Activated CD4-positive, alpha-beta T cell treated with anti-CD3 and anti-CD28 coated beads, Interleukin-2, amount 10 ng/mL, durations not matched to agents 7 days and 5 days (primary cell): ENCODE measurements at regions not wholly inside any gene's neighbourhood (a gene's known extent, or its start where the extent isn't known, plus 50 kb on each side); places are given as distances from the start of the nearest gene placed in this dataset.
"Not testable (repeated sequence)": the region's sequence is repeated elsewhere in the genome, so short reads cannot be mapped to it uniquely, and the experiment has no call there.

Source experiments
- CTCF ChIA-PET: fragments of 350-600 bp; sonication (Branson Sonifier 250); formaldehyde crosslinking; loops from one replicate; lab custom pipeline; 2021; ENCODE audit warnings: antibody characterized with exemption; lab: Charles Lee
- POLR2A ChIA-PET: fragments of 350-600 bp; sonication (Branson Sonifier 250); formaldehyde crosslinking; loops from one replicate; lab custom pipeline; 2021; ENCODE audit warnings: antibody characterized with exemption; lab: Charles Lee
- DNase-seq: peaks from one replicate; pipeline ENCODE4 v3.0.0-alpha.2; 2020
- H3K27ac Mint-ChIP-seq: one replicate; pipeline ENCODE4 v1.8.0; 2021; ENCODE audit warnings: mild to moderate bottlenecking, moderate library complexity, mixed read lengths
- H3K27me3 Mint-ChIP-seq: one replicate; pipeline ENCODE4 v1.8.0; 2021; ENCODE audit warnings: mixed read lengths
- H3K36me3 Mint-ChIP-seq: one replicate; pipeline ENCODE4 v1.8.0; 2021; ENCODE audit warnings: low read depth, mixed read lengths
- H3K4me1 Mint-ChIP-seq: one replicate; pipeline ENCODE4 v1.8.0; 2021; ENCODE audit warnings: mixed read lengths
- H3K4me3 Mint-ChIP-seq: one replicate; pipeline ENCODE4 v1.8.0; 2021; ENCODE audit warnings: mild to moderate bottlenecking, moderate library complexity, mixed read lengths
- H3K9me3 Mint-ChIP-seq: one replicate; pipeline ENCODE4 v1.8.0; 2021; ENCODE audit warnings: mixed read lengths

- H3K4me1 Mint-ChIP-seq = no peaks in the 10 kb centered on the region
- H3K36me3 Mint-ChIP-seq = no peaks in the 10 kb centered on the region
- H3K4me3 Mint-ChIP-seq = no peak overlapping the region
- no peaks in the 10 kb centered on the region for H3K27me3 Mint-ChIP-seq
- no peak overlapping the region for H3K27ac Mint-ChIP-seq
- ChIA-PET POLR2A (no interaction called here), CTCF (no interaction called here)
- no peak for DNase-seq
- H3K9me3 Mint-ChIP-seq = peaks cover 5% of the 10 kb centered on the region
Observed at GRCh38 chr5:6096101-6096500, 282.2 kb downstream of the MED10 start.

GRCh38 chr5:6094180-6094579 is 284.2 kb downstream of the MED10 start:
- DNase-seq, H3K9me3 Mint-ChIP-seq, POLR2A ChIA-PET, H3K4me1 Mint-ChIP-seq, H3K27ac Mint-ChIP-seq, H3K27me3 Mint-ChIP-seq, H3K4me3 Mint-ChIP-seq, CTCF ChIA-PET, H3K36me3 Mint-ChIP-seq: not testable (repeated sequence)

- Mint-ChIP-seq H3K27ac (no peak overlapping the region), H3K27me3 (no peaks in the 10 kb centered on the region), H3K4me3 (no peak overlapping the region), H3K4me1 (no peaks in the 10 kb centered on the region), H3K9me3 (peaks cover 3% of the 10 kb centered on the region), H3K36me3 (no peaks in the 10 kb centered on the region)
- ChIA-PET POLR2A (no interaction called here), CTCF (interaction anchor here (0.6 kb wide), 1 partner anchor 1195 kb away, joined by 3 read pairs; no protein-coding TSS in a partner anchor)
- DNase-seq = no peak
Observed at GRCh38 chr5:6090838-6091237, 287.5 kb downstream of the MED10 start.

- no peak for DNase-seq
- no peaks in the 10 kb centered on the region for H3K36me3 Mint-ChIP-seq
- H3K4me3 Mint-ChIP-seq = no peak overlapping the region
- CTCF ChIA-PET = interaction anchor here (0.6 kb wide), 2 partner anchors 947 to 1194 kb away, joined by 3 read pairs; no protein-coding TSS in a partner anchor
- POLR2A ChIA-PET = no interaction called here
- no peak overlapping the region for H3K27ac Mint-ChIP-seq
- no peaks in the 10 kb centered on the region for H3K27me3 Mint-ChIP-seq
- H3K9me3 Mint-ChIP-seq = peaks cover 3% of the 10 kb centered on the region
- H3K4me1 Mint-ChIP-seq = no peaks in the 10 kb centered on the region
Observed at GRCh38 chr5:6090079-6090654, 288.2 kb downstream of the MED10 start.

GRCh38 chr5:6088706-6089105 is 289.6 kb downstream of the MED10 start:
- no peak overlapping the region for H3K27ac Mint-ChIP-seq
- ChIA-PET CTCF (no interaction called here), POLR2A (no interaction called here)
- DNase-seq = no peak
- H3K4me3 Mint-ChIP-seq = no peak overlapping the region
- H3K36me3 Mint-ChIP-seq = no peaks in the 10 kb centered on the region
- no peaks in the 10 kb centered on the region for H3K4me1 Mint-ChIP-seq
- H3K27me3 Mint-ChIP-seq = no peaks in the 10 kb centered on the region
- H3K9me3 Mint-ChIP-seq = no peaks in the 10 kb centered on the region

GRCh38 chr5:6087576-6087975 is 290.8 kb downstream of the MED10 start:
- no peak overlapping the region for H3K4me3 Mint-ChIP-seq
- H3K9me3 Mint-ChIP-seq = no peaks in the 10 kb centered on the region
- DNase-seq = no peak
- H3K36me3 Mint-ChIP-seq = no peaks in the 10 kb centered on the region
- no peaks in the 10 kb centered on the region for H3K27me3 Mint-ChIP-seq
- no peak overlapping the region for H3K27ac Mint-ChIP-seq
- ChIA-PET POLR2A (no interaction called here), CTCF (no interaction called here)
- no peaks in the 10 kb centered on the region for H3K4me1 Mint-ChIP-seq

GRCh38 chr5:6086871-6087270 is 291.5 kb downstream of the MED10 start:
- ChIA-PET POLR2A (no interaction called here), CTCF (no interaction called here)
- H3K36me3 Mint-ChIP-seq = no peaks in the 10 kb centered on the region
- H3K4me3 Mint-ChIP-seq = no peak overlapping the region
- no peaks in the 10 kb centered on the region for H3K4me1 Mint-ChIP-seq
- no peak for DNase-seq
- H3K27ac Mint-ChIP-seq = no peak overlapping the region
- no peaks in the 10 kb centered on the region for H3K27me3 Mint-ChIP-seq
- no peaks in the 10 kb centered on the region for H3K9me3 Mint-ChIP-seq

GRCh38 chr5:6085341-6085860 is 292.9 kb downstream of the MED10 start:
- H3K9me3 Mint-ChIP-seq = no peaks in the 10 kb centered on the region
- H3K27me3 Mint-ChIP-seq = no peaks in the 10 kb centered on the region
- H3K4me1 Mint-ChIP-seq = no peaks in the 10 kb centered on the region
- H3K4me3 Mint-ChIP-seq = no peak overlapping the region
- DNase-seq = no peak
- ChIA-PET POLR2A (no interaction called here), CTCF (no interaction called here)
- no peak overlapping the region for H3K27ac Mint-ChIP-seq
- no peaks in the 10 kb centered on the region for H3K36me3 Mint-ChIP-seq

- DNase-seq = no peak
- POLR2A ChIA-PET = no interaction called here
- H3K4me3 Mint-ChIP-seq = no peak overlapping the region
- H3K27me3 Mint-ChIP-seq = no peaks in the 10 kb centered on the region
- H3K4me1 Mint-ChIP-seq = no peaks in the 10 kb centered on the region
- H3K9me3 Mint-ChIP-seq = no peaks in the 10 kb centered on the region
- no peak overlapping the region for H3K27ac Mint-ChIP-seq
- no peaks in the 10 kb centered on the region for H3K36me3 Mint-ChIP-seq
- CTCF ChIA-PET = no interaction called here
Observed at GRCh38 chr5:6084836-6085235, 293.5 kb downstream of the MED10 start.

- H3K27ac Mint-ChIP-seq = no peak overlapping the region
- no peaks in the 10 kb centered on the region for H3K27me3 Mint-ChIP-seq
- POLR2A ChIA-PET = no interaction called here
- no peaks in the 10 kb centered on the region for H3K36me3 Mint-ChIP-seq
- no peaks in the 10 kb centered on the region for H3K4me1 Mint-ChIP-seq
- no peak for DNase-seq
- no peaks in the 10 kb centered on the region for H3K9me3 Mint-ChIP-seq
- CTCF ChIA-PET = no interaction called here
- H3K4me3 Mint-ChIP-seq = no peak overlapping the region
Observed at GRCh38 chr5:6084376-6084775, 294.0 kb downstream of the MED10 start.

- H3K9me3 Mint-ChIP-seq = no peaks in the 10 kb centered on the region
- H3K4me3 Mint-ChIP-seq = no peak overlapping the region
- POLR2A ChIA-PET = no interaction called here
- no peak overlapping the region for H3K27ac Mint-ChIP-seq
- no peaks in the 10 kb centered on the region for H3K27me3 Mint-ChIP-seq
- no peaks in the 10 kb centered on the region for H3K4me1 Mint-ChIP-seq
- no peak for DNase-seq
- CTCF ChIA-PET = no interaction called here
- H3K36me3 Mint-ChIP-seq = no peaks in the 10 kb centered on the region
Observed at GRCh38 chr5:6083311-6083978, 294.9 kb downstream of the MED10 start.

GRCh38 chr5:6082685-6083084 is 295.7 kb downstream of the MED10 start:
- Mint-ChIP-seq H3K9me3 (no peaks in the 10 kb centered on the region), H3K27me3 (no peaks in the 10 kb centered on the region), H3K4me3 (no peak overlapping the region), H3K27ac (no peak overlapping the region), H3K36me3 (no peaks in the 10 kb centered on the region), H3K4me1 (no peaks in the 10 kb centered on the region)
- CTCF ChIA-PET = no interaction called here
- DNase-seq = no peak
- POLR2A ChIA-PET = no interaction called here

GRCh38 chr5:6081727-6082210 is 296.6 kb downstream of the MED10 start:
- no peak for DNase-seq
- Mint-ChIP-seq H3K36me3 (no peaks in the 10 kb centered on the region), H3K27me3 (no peaks in the 10 kb centered on the region), H3K9me3 (no peaks in the 10 kb centered on the region), H3K27ac (no peak overlapping the region), H3K4me1 (no peaks in the 10 kb centered on the region), H3K4me3 (no peak overlapping the region)
- ChIA-PET CTCF (no interaction called here), POLR2A (no interaction called here)
